ENCODE measurements at regions not wholly inside any gene's neighbourhood (a gene's known extent, or its start where the extent isn't known, plus 50 kb on each side); places are given as distances from the start of the nearest gene placed in this dataset.
A peak's percentile ranks its signal among the peaks of the same experiment; 100 is the strongest.

GRCh38 chrX:12058087-12058486, 80.2 kb upstream of the FRMPD4 start (continued):
- TF ChIP-seq IRF3 (IDR thresholded peaks at IDR 0.05; ENCODE audit: low read depth, low read length), result no peak
- TF ChIP-seq SIN3A (IDR thresholded peaks at IDR 0.05; ENCODE audit: borderline replicate concordance, low read depth, low read length), result no peak
- no peak for TF ChIP-seq RFX5 (IDR thresholded peaks at IDR 0.05; ENCODE audit: low read length)

- H3K4me2 ChIP-seq, result no peak overlapping the region
- ChIA-PET POLR2A (no interaction called here), CTCF (interaction anchor here (0.8 kb wide), 1 partner anchor 273 kb away, joined by 3 read pairs; no protein-coding TSS in a partner anchor)
- no peaks in the 10 kb centered on the region for H3K9me2 ChIP-seq
- no peak overlapping the region for H2AFZ ChIP-seq (ENCODE audit: low read depth)
- H3K9me3 ChIP-seq, result no peaks in the 10 kb centered on the region
- no peaks in the 10 kb centered on the region for H3K27me3 ChIP-seq (ENCODE audit: insufficient read depth)
- WGBS (ENCODE audit: low lambda C conversion rate), result 19% methylated on average over 2 of the region's 2 CpGs
- no peaks in the 10 kb centered on the region for H3K4me1 ChIP-seq (ENCODE audit: control insufficient read depth in 1 of 2, insufficient read depth in 2 of 2, low read depth in 1 of 2, low read length in 1 of 2)
- H3K36me3 ChIP-seq (replicated peaks in 1 of 2; ENCODE audit: control insufficient read depth in 1 of 2, insufficient read depth in 2 of 2, low read length in 1 of 2), result no peaks in the 10 kb centered on the region
- no peaks in the 10 kb centered on the region for H3F3A ChIP-seq (replicated peaks; ENCODE audit: insufficient read depth)
- H3K79me2 ChIP-seq (ENCODE audit: insufficient read depth), result no peaks in the 10 kb centered on the region
- DNase-seq, result no peak
- no peak overlapping the region for H3K9ac ChIP-seq
- TF ChIP-seq FOXM1 (IDR thresholded peaks at IDR 0.05; ENCODE audit: low read depth) (no peak), RAD21 (IDR thresholded peaks at IDR 0.05; ENCODE audit: low read length) (no peak), CHD2 (IDR thresholded peaks at IDR 0.05; ENCODE audit: low read length, partially characterized antibody) (no peak), RFX5 (IDR thresholded peaks at IDR 0.05; ENCODE audit: low read length) (no peak), EZH2phosphoT487 (IDR thresholded peaks at IDR 0.05; ENCODE audit: borderline replicate concordance, low read depth) (no peak), IRF3 (IDR thresholded peaks at IDR 0.05; ENCODE audit: low read depth, low read length) (no peak), SMC3 (IDR thresholded peaks at IDR 0.05; ENCODE audit: low read depth, low read length) (no peak), MXI1 (IDR thresholded peaks at IDR 0.05; ENCODE audit: low read depth, low read length) (no peak), EP300 (IDR thresholded peaks at IDR 0.05; ENCODE audit: borderline replicate concordance in 1 of 2, low read depth in 1 of 2, low read length in 1 of 2) (no peak)
- no peak overlapping the region for H3K27ac ChIP-seq (ENCODE audit: low read depth in 2 of 2, low read length in 1 of 2)
- H4K20me1 ChIP-seq (ENCODE audit: insufficient read depth), result no peaks in the 10 kb centered on the region
- no peak overlapping the region for H3K4me3 ChIP-seq (ENCODE audit: low read depth in 2 of 2, low read length in 1 of 2)
Measured at GRCh38 chrX:12060489-12061260, 77.6 kb upstream of the FRMPD4 start.

- no peaks in the 10 kb centered on the region for H3K9me3 ChIP-seq
- no peak overlapping the region for H3K9ac ChIP-seq
- H3K27ac ChIP-seq (ENCODE audit: low read depth in 2 of 2, low read length in 1 of 2), result no peak overlapping the region
- 7% methylated on average over 2 of the region's 5 CpGs for WGBS (ENCODE audit: low lambda C conversion rate)
- POLR2A ChIA-PET, result no interaction called here
- no peak overlapping the region for H3K4me2 ChIP-seq
- CTCF ChIA-PET, result interaction anchor here (1.1 kb wide), 1 partner anchor 9 kb away, joined by 3 read pairs; no protein-coding TSS in a partner anchor
- H3K79me2 ChIP-seq (ENCODE audit: insufficient read depth), result no peaks in the 10 kb centered on the region
- no peaks in the 10 kb centered on the region for H3F3A ChIP-seq (replicated peaks; ENCODE audit: insufficient read depth)
- no peaks in the 10 kb centered on the region for H3K9me2 ChIP-seq
- H3K4me3 ChIP-seq (ENCODE audit: low read depth in 2 of 2, low read length in 1 of 2), result no peak overlapping the region
- DNase-seq, result no peak
- H4K20me1 ChIP-seq (ENCODE audit: insufficient read depth), result no peaks in the 10 kb centered on the region
- H3K36me3 ChIP-seq (replicated peaks in 1 of 2; ENCODE audit: control insufficient read depth in 1 of 2, insufficient read depth in 2 of 2, low read length in 1 of 2), result no peaks in the 10 kb centered on the region
- peak; percentile 96 for TF ChIP-seq REST (IDR thresholded peaks at IDR 0.05; ENCODE audit: low read depth, low read length)
- no peak for TF ChIP-seq TEAD4 (IDR thresholded peaks at IDR 0.05; ENCODE audit: borderline replicate concordance, insufficient read depth)
- H3K27me3 ChIP-seq (ENCODE audit: insufficient read depth), result no peaks in the 10 kb centered on the region; the same call in 1 of the 2 replicates
- no peaks in the 10 kb centered on the region for H3K4me1 ChIP-seq (ENCODE audit: control insufficient read depth in 1 of 2, insufficient read depth in 2 of 2, low read depth in 1 of 2, low read length in 1 of 2)
- H2AFZ ChIP-seq (ENCODE audit: low read depth), result no peak overlapping the region
Measured at GRCh38 chrX:12065251-12065650, 73.0 kb upstream of the FRMPD4 start.
